ENCODE measurements at regions not wholly inside any gene's neighbourhood (a gene's known extent, or its start where the extent isn't known, plus 50 kb on each side); places are given as distances from the start of the nearest gene placed in this dataset.

- FAIRE-seq (no peak), ATAC-seq (no peak), DNase-seq (ENCODE audit: extremely low read depth in 1 of 4, low spot score in 3 of 4) (no peak)
- Histone ChIP-seq H3K9ac (ENCODE audit: insufficient read depth in 1 of 2, low read depth in 2 of 2, low read length in 2 of 2) (no peak overlapping the region), H3K27me3 (ENCODE audit: control insufficient read depth in 2 of 2, insufficient read depth in 2 of 2, low read length in 2 of 2) (peaks cover 12 to 24% of the 10 kb centered on the region in 2 experiments), H3K27ac (ENCODE audit: extremely low read depth, low read depth, low read length) (no peak overlapping the region), H4K20me1 (replicated peaks; ENCODE audit: control insufficient read depth, insufficient read depth, low read length) (no peaks in the 10 kb centered on the region), H3K79me2 (ENCODE audit: control insufficient read depth, insufficient read depth, low read length) (no peaks in the 10 kb centered on the region), H2AFZ (ENCODE audit: low read depth, low read length) (no peak overlapping the region), H3K4me2 (ENCODE audit: insufficient read depth, low read length) (no peak overlapping the region), H3K9me3 (replicated peaks; ENCODE audit: control insufficient read depth, insufficient read depth, low read depth, low read length) (no peaks in the 10 kb centered on the region), H3K36me3 (ENCODE audit: control insufficient read depth, insufficient read depth, low read length) (no peaks in the 10 kb centered on the region), H3K4me3 (no peak overlapping the region), H3K9me1 (ENCODE audit: control insufficient read depth, insufficient read depth, low read length) (no peaks in the 10 kb centered on the region), H3K4me1 (replicated peaks in 1 of 2; ENCODE audit: control insufficient read depth in 2 of 2, insufficient read depth in 2 of 2, low read length in 2 of 2) (no peaks in the 10 kb centered on the region)
- BruUV-seq (replicated peaks): no TSS peak
- ChIA-PET POLR2A (no interaction called here), CTCF (ENCODE audit: low intra/inter-chr PET ratio) (no interaction called here)
- intact Hi-C loops (cut with micrococcal nuclease): no loop called here
- TF ChIP-seq NCOA2 (IDR thresholded peaks at IDR 0.05; ENCODE audit: partially characterized antibody in 2 of 2) (no peak), KAT7 (CRISPR knock-in tag; IDR thresholded peaks at IDR 0.05; ENCODE audit: borderline replicate concordance) (no peak), HDAC3 (IDR thresholded peaks at IDR 0.05; ENCODE audit: borderline replicate concordance, partially characterized antibody) (no peak), AFF1 (IDR thresholded peaks at IDR 0.05; ENCODE audit: low read depth in 1 of 2, partially characterized antibody in 2 of 2) (no peak)
- in situ Hi-C loops (cut with MboI): loop anchor here (25.0 kb wide), 1 partner anchor 765 kb away; the partner anchor contains the start of gene BRDT
- WGBS (ENCODE audit: insufficient coverage, low coverage, missing lambda C conversion rate): 0% methylated on average over 7 of the region's 7 CpGs
Observed at GRCh38 chr1:91171898-91172297, 150.1 kb upstream of the ZNF644 start.

Data from K562 (cell line).